Stomach (tissue), 8 donors: ENCODE measurements at regions not wholly inside any gene's neighbourhood (a gene's known extent, or its start where the extent isn't known, plus 50 kb on each side); places are given as distances from the start of the nearest gene placed in this dataset.
A peak's percentile ranks its signal among the peaks of the same experiment; 100 is the strongest.

ENCODE experiments used
- DNase-seq, 2 donors: peaks; one replicate each; pipeline versions ENCODE4 v3.0.0 to v3.0.0-alpha.2; 2013 to 2019
- H3K27ac ChIP-seq, 5 donors: fragments of 200-600 bp in 4 of 5; sonication (generic) in 4 of 5; one replicate each; pipeline ENCODE4 v1.5.1; 2013 to 2019; ENCODE audit warnings: mild to moderate bottlenecking in 1 of 5, moderate library complexity in 1 of 5
- H3K27me3 ChIP-seq, 3 donors: fragments of 200-600 bp; sonication (generic); one replicate each; pipeline ENCODE4 v1.5.1; 2017 to 2019; ENCODE audit warnings: mixed run types in 1 of 3
- H3K36me3 ChIP-seq, 4 donors: fragments of 200-600 bp; sonication (generic); 1 replicate in 3 of 4; 2 replicates in 1 of 4; pipeline ENCODE4 v1.5.1; 2016 to 2019
- H3K4me1 ChIP-seq, 4 donors: fragments of 200-600 bp; sonication (generic); one replicate each; pipeline ENCODE4 v1.5.1; 2016 to 2019
- H3K4me3 ChIP-seq, 4 donors: fragments of 200-600 bp; sonication (generic) in 3 of 4; one replicate each; pipeline ENCODE4 v1.5.1; 2016 to 2019; ENCODE audit warnings: mild to moderate bottlenecking in 1 of 4
- H3K9me3 ChIP-seq, 4 donors: fragments of 200-600 bp; sonication (generic); one replicate each; pipeline ENCODE4 v1.5.1; 2016 to 2019
- EP300 ChIP-seq: sonication (generic); formaldehyde crosslinking; IDR thresholded peaks from one replicate; pipeline ENCODE4 v1.6.1; 2017; ENCODE audit warnings: antibody characterized with exemption
- POLR2A ChIP-seq, 4 donors: fragments of 450-650 bp; IDR thresholded peaks; one replicate each; pipeline ENCODE4 v1.6.1; 2016; ENCODE audit warnings: antibody characterized with exemption in 4 of 4, control low read depth in 2 of 4, mild to moderate bottlenecking in 1 of 4, moderate library complexity in 1 of 4
- POLR2AphosphoS5 ChIP-seq, 3 donors: sonication (generic); formaldehyde crosslinking; IDR thresholded peaks; one replicate each; pipeline ENCODE4 v1.6.1; 2016; ENCODE audit warnings: antibody characterized with exemption in 3 of 3
- WGBS, 5 donors: extraction: QIAGEN DNeasy Blood & Tissue Kit in 3 of 5; methylation state at CpG; one replicate each; pipeline versions ENCODE4 v1.1.5 to v1.1.7; 2013 to 2018; 5-methylcytosine and 5-hydroxymethylcytosine counted together
- intact Hi-C: fragments of 100-400 bp; cut with DNase I; formaldehyde crosslinking; loops from one replicate; pipeline ENCODE4 v1.15.1; 2023; ENCODE audit warnings: low total_unique reads
- TF ChIP-seq, protein P1 (sequence below), 7 experiments: fragments of 450-650 bp in 4 of 7; fragments of 200-600 bp in 3 of 7; sonication (generic) in 3 of 7; IDR thresholded peaks; one replicate each; pipeline ENCODE4 v1.5.1; 2016 to 2019; ENCODE audit warnings: antibody characterized with exemption in 7 of 7, control low read depth in 2 of 7, mild to moderate bottlenecking in 1 of 7
- donor health status: healthy with polysubstance abuse.
- donor health status: Bipolar disorder and iron deficiency.
- donor health status: healthy.

DNA sequence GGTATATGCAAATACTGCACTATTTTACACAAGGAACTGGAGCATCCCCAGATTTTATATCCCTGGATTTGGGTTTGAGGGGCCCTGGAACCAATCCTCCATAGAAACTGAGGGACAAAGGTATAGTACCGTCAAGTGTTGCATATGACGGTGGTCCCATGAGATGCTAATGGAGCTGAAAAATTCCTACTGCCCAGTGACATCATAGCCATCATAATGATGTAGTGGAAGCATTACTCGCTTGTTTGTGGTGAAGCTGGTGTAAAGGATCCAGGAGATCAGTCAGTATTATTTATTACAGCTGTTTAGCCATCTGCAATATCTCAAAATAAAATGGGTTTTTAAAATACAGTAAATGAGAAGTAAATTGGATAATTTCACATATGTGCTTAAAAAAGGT, 496.6 kb upstream of the HS6ST1 start:
- TF ChIP-seq POLR2A (IDR thresholded peaks at IDR 0.05) (no peak), EP300 (no peak), POLR2AphosphoS5 (IDR thresholded peaks at IDR 0.05) (no peak)
- TF ChIP-seq, protein P1, sequence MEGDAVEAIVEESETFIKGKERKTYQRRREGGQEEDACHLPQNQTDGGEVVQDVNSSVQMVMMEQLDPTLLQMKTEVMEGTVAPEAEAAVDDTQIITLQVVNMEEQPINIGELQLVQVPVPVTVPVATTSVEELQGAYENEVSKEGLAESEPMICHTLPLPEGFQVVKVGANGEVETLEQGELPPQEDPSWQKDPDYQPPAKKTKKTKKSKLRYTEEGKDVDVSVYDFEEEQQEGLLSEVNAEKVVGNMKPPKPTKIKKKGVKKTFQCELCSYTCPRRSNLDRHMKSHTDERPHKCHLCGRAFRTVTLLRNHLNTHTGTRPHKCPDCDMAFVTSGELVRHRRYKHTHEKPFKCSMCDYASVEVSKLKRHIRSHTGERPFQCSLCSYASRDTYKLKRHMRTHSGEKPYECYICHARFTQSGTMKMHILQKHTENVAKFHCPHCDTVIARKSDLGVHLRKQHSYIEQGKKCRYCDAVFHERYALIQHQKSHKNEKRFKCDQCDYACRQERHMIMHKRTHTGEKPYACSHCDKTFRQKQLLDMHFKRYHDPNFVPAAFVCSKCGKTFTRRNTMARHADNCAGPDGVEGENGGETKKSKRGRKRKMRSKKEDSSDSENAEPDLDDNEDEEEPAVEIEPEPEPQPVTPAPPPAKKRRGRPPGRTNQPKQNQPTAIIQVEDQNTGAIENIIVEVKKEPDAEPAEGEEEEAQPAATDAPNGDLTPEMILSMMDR (IDR thresholded peaks at IDR 0.05) = no peak
- H3K4me3 ChIP-seq = no peak overlapping the region
- intact Hi-C loops = no loop called here
- WGBS, 5 donors = 82 to 97% (median 87%) methylated on average over 3 of the region's 3 CpGs
- no peaks in the 10 kb centered on the region for H3K36me3 ChIP-seq
- peaks cover 0 to 2% (median 0%) of the 10 kb centered on the region in 4 donors for H3K9me3 ChIP-seq
- DNase-seq = no peak
- H3K27ac ChIP-seq = no peak overlapping the region
- H3K4me1 ChIP-seq = no peaks in the 10 kb centered on the region
- H3K27me3 ChIP-seq = peaks cover 0 to 7% (median 0%) of the 10 kb centered on the region in 3 donors

GRCh38 chr2:128817171-128817570, 498.5 kb upstream of the HS6ST1 start:
- intact Hi-C loops = no loop called here
- Histone ChIP-seq H3K4me1 (no peaks in the 10 kb centered on the region), H3K36me3 (no peaks in the 10 kb centered on the region), H3K27ac (no peak overlapping the region), H3K27me3 (peaks cover 0 to 10% (median 0%) of the 10 kb centered on the region in 3 donors), H3K9me3 (no peaks in the 10 kb centered on the region), H3K4me3 (no peak overlapping the region)
- DNase-seq = peak in 1 of 2 donors; percentile 66
- WGBS, 5 donors = 50 to 64% (median 57%) methylated on average over 5 of the region's 5 CpGs
- no peak for TF ChIP-seq EP300
- TF ChIP-seq, protein P1 (IDR thresholded peaks at IDR 0.05) = no peak
- no peak for TF ChIP-seq POLR2AphosphoS5 (IDR thresholded peaks at IDR 0.05)
- no peak for TF ChIP-seq POLR2A (IDR thresholded peaks at IDR 0.05)

DNA sequence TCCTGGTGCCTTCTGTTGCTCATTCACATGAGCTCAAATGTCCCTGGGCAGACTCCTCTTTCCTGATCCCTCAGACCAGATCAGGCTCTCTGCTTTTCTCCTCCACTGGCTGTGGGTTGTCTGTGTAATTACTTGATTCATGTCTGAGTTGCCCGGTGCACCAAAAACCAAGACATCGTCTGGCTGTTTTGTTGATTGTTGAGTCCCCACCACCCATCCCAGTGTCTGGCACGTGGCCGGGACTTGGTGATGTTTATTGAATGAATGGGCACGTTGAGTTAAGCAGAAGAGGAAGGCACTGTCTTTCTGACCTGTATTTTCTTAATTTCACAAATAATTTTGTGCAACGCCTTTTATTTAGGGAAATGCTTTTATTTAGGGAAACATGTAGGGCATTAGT, 499.1 kb upstream of the HS6ST1 start:
- 71 to 79% (median 76%) methylated on average over 6 of the region's 6 CpGs for WGBS, 5 donors
- TF ChIP-seq POLR2AphosphoS5 (IDR thresholded peaks at IDR 0.05) = no peak
- TF ChIP-seq EP300 = no peak
- TF ChIP-seq, protein P1 (IDR thresholded peaks at IDR 0.05) = no peak
- TF ChIP-seq POLR2A (IDR thresholded peaks at IDR 0.05) = no peak
- no peak overlapping the region for H3K27ac ChIP-seq
- intact Hi-C loops = no loop called here
- H3K27me3 ChIP-seq = peaks cover 0 to 14% (median 0%) of the 10 kb centered on the region in 3 donors
- no peaks in the 10 kb centered on the region for H3K4me1 ChIP-seq
- H3K9me3 ChIP-seq = no peaks in the 10 kb centered on the region
- no peaks in the 10 kb centered on the region for H3K36me3 ChIP-seq
- DNase-seq = no peak
- H3K4me3 ChIP-seq = no peak overlapping the region

- no peaks in the 10 kb centered on the region for H3K4me1 ChIP-seq
- no peaks in the 10 kb centered on the region for H3K9me3 ChIP-seq
- DNase-seq = no peak
- no peak overlapping the region for H3K4me3 ChIP-seq
- H3K27ac ChIP-seq = no peak overlapping the region
- peaks cover 0 to 14% (median 0%) of the 10 kb centered on the region in 3 donors for H3K27me3 ChIP-seq
- intact Hi-C loops = no loop called here
- WGBS, 5 donors = 86 to 98% (median 91%) methylated on average over 2 of the region's 2 CpGs
- TF ChIP-seq POLR2AphosphoS5 (IDR thresholded peaks at IDR 0.05) = no peak
- TF ChIP-seq EP300 = no peak
- TF ChIP-seq, protein P1 (IDR thresholded peaks at IDR 0.05) = no peak
- TF ChIP-seq POLR2A (IDR thresholded peaks at IDR 0.05) = no peak
- H3K36me3 ChIP-seq = no peaks in the 10 kb centered on the region
These were observed 499.6 kb upstream of the HS6ST1 start for GRCh38 chr2:128818248-128818647.
